Right lobe of liver (tissue), 4 donors: ENCODE measurements at regions not wholly inside any gene's neighbourhood (a gene's known extent, or its start where the extent isn't known, plus 50 kb on each side); places are given as distances from the start of the nearest gene placed in this dataset.
"Not testable (repeated sequence)": the region's sequence is repeated elsewhere in the genome, so short reads cannot be mapped to it uniquely, and the experiment has no call there.

ENCODE experiments used
- POLR2A ChIP-seq: fragments of 450-650 bp; IDR thresholded peaks from one replicate; pipeline ENCODE4 v1.6.1; 2017; ENCODE audit warnings: antibody characterized with exemption, mild to moderate bottlenecking
- TF ChIP-seq, protein P1 (sequence below), 4 donors: fragments of 200-600 bp in 3 of 4; fragments of 450-650 bp in 1 of 4; IDR thresholded peaks; one replicate each; pipeline versions ENCODE4 v1.5.1 to v1.8.0; 2016 to 2022; ENCODE audit warnings: antibody characterized with exemption in 4 of 4, mild to moderate bottlenecking in 2 of 4
- donor health status: DM: no; HTN: no; CAD: no.
- donor health status: DM: no; HTN: no; CAD: no.
- donor health status: DM: no; HTN: yes; CAD: no.

DNA sequence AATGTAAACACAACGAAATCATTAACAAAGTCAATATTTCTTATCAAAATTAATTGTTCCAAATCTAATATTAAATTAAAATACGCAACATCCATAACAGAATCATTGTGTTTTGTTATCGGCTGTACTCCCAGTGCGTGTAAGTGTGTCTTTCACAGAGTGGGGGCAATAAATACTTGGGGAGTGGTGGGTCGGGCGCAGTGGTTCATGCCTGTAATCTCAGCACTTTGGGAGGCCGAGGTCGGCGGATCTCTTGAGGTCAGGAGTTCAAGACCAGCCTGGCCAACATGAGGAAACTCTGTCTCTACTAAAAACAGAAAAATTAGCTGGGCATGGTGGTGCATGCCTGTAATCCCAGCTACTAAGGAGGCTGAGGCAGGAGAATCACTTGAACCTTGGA is 893.6 kb upstream of the SLITRK1 start:
- TF ChIP-seq, protein P1, sequence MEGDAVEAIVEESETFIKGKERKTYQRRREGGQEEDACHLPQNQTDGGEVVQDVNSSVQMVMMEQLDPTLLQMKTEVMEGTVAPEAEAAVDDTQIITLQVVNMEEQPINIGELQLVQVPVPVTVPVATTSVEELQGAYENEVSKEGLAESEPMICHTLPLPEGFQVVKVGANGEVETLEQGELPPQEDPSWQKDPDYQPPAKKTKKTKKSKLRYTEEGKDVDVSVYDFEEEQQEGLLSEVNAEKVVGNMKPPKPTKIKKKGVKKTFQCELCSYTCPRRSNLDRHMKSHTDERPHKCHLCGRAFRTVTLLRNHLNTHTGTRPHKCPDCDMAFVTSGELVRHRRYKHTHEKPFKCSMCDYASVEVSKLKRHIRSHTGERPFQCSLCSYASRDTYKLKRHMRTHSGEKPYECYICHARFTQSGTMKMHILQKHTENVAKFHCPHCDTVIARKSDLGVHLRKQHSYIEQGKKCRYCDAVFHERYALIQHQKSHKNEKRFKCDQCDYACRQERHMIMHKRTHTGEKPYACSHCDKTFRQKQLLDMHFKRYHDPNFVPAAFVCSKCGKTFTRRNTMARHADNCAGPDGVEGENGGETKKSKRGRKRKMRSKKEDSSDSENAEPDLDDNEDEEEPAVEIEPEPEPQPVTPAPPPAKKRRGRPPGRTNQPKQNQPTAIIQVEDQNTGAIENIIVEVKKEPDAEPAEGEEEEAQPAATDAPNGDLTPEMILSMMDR (IDR thresholded peaks at IDR 0.05) = not testable (repeated sequence)
- not testable (repeated sequence) for TF ChIP-seq POLR2A
